DND-41 (cell line): ENCODE measurements at regions not wholly inside any gene's neighbourhood (a gene's known extent, or its start where the extent isn't known, plus 50 kb on each side); places are given as distances from the start of the nearest gene placed in this dataset.
A peak's percentile ranks its signal among the peaks of the same experiment; 100 is the strongest.

Experiments used
- ATAC-seq: fragments of 200-7000 bp; cut with Tn5 transposase; 3 replicates; pipeline ENCODE4 v1.9.1; 2021; ENCODE audit warnings: low read depth; ENCODE audit not compliant: insufficient read depth
- DNase-seq: peaks from one replicate; pipeline ENCODE4 v3.0.0-alpha.2; 2020
- H2AFZ ChIP-seq: 2 replicates; pipeline ENCODE4 v1.6.0; 2012; ENCODE audit warnings: low read depth, low read length
- H3K27ac ChIP-seq: 2 replicates; pipeline ENCODE4 v1.5.1; 2012; ENCODE audit warnings: low read length, inconsistent platforms
- H3K27me3 ChIP-seq: fragments of 200-600 bp; sonication (generic); 2 replicates; pipeline ENCODE4 v1.6.0; 2012; ENCODE audit warnings: low read length, mild to moderate bottlenecking, inconsistent platforms; ENCODE audit not compliant: insufficient read depth, poor library complexity
- H3K36me3 ChIP-seq: 2 replicates; pipeline ENCODE4 v1.5.1; 2012; ENCODE audit warnings: low read length, inconsistent platforms; ENCODE audit not compliant: insufficient read depth
- H3K4me1 ChIP-seq: 2 replicates; pipeline ENCODE4 v1.5.1; 2012; ENCODE audit warnings: mild to moderate bottlenecking, low read length; ENCODE audit not compliant: insufficient read depth
- H3K4me2 ChIP-seq: 2 replicates; pipeline ENCODE4 v1.6.0; 2012; ENCODE audit warnings: mild to moderate bottlenecking, moderate library complexity, low read length, inconsistent platforms; ENCODE audit not compliant: insufficient read depth
- H3K4me3 ChIP-seq, 2 experiments: fragments of 200-600 bp in 1 of 2; shearing (Covaris generic) in 1 of 2; 2 replicates each; pipeline ENCODE4 v1.5.1; 2012 to 2016; ENCODE audit warnings: inconsistent platforms in 2 of 2, low read length in 2 of 2, mild to moderate bottlenecking in 2 of 2, low read depth in 1 of 2, moderate library complexity in 1 of 2
- H3K79me2 ChIP-seq: 2 replicates; pipeline ENCODE4 v1.6.0; 2012; ENCODE audit warnings: low read length, inconsistent platforms; ENCODE audit not compliant: insufficient read depth
- H3K9ac ChIP-seq: 2 replicates; pipeline ENCODE4 v1.6.0; 2012; ENCODE audit warnings: low read depth, mild to moderate bottlenecking, inconsistent platforms, low read length, moderate library complexity
- H3K9me3 ChIP-seq: 2 replicates; pipeline ENCODE4 v1.5.1; 2012; ENCODE audit warnings: low read length, moderate library complexity, mild to moderate bottlenecking, inconsistent platforms; ENCODE audit not compliant: insufficient read depth, severe bottlenecking
- H4K20me1 ChIP-seq: 2 replicates; pipeline ENCODE4 v1.6.0; 2012; ENCODE audit warnings: low read length; ENCODE audit not compliant: insufficient read depth
- CTCF ChIP-seq: IDR thresholded peaks from 2 replicates; pipeline ENCODE4 v1.5.1; 2012; ENCODE audit warnings: borderline replicate concordance, low read length, moderate library complexity, mild to moderate bottlenecking; ENCODE audit not compliant: poor library complexity, severe bottlenecking; ENCODE audit errors: extremely low read depth
- EZH2 ChIP-seq: IDR thresholded peaks from 3 replicates; pipeline ENCODE4 v1.6.1; 2012; ENCODE audit warnings: borderline replicate concordance, low read depth, mild to moderate bottlenecking, moderate library complexity, low read length, inconsistent platforms; ENCODE audit not compliant: severe bottlenecking

- no peaks in the 10 kb centered on the region for H3K9me3 ChIP-seq
- no peak overlapping the region for H3K9ac ChIP-seq
- no peak overlapping the region for H3K27ac ChIP-seq
- H3K4me2 ChIP-seq, result no peak overlapping the region
- no peak overlapping the region for H3K4me3 ChIP-seq
- H3K36me3 ChIP-seq, result no peaks in the 10 kb centered on the region
- no peaks in the 10 kb centered on the region for H3K79me2 ChIP-seq
- H3K27me3 ChIP-seq, result peaks cover 23% of the 10 kb centered on the region
- TF ChIP-seq EZH2 (no peak), CTCF (peak; percentile 14)
- no peak overlapping the region for H2AFZ ChIP-seq
- no peaks in the 10 kb centered on the region; the same call in 1 of the 2 replicates for H4K20me1 ChIP-seq
- H3K4me1 ChIP-seq, result no peaks in the 10 kb centered on the region
- DNase-seq, result no peak
- ATAC-seq, result no peak
Observed at GRCh38 chr7:106178593-106179134, 66.6 kb upstream of the SYPL1 start.

GRCh38 chr7:106177738-106178592 is 65.9 kb upstream of the SYPL1 start:
- DNase-seq (no peak), ATAC-seq (no peak)
- H3K4me1 ChIP-seq, result no peaks in the 10 kb centered on the region
- H3K27ac ChIP-seq, result no peak overlapping the region
- H2AFZ ChIP-seq, result no peak overlapping the region
- H3K79me2 ChIP-seq, result no peaks in the 10 kb centered on the region
- H3K27me3 ChIP-seq, result peaks cover 22% of the 10 kb centered on the region
- no peaks in the 10 kb centered on the region for H3K9me3 ChIP-seq
- H3K9ac ChIP-seq, result no peak overlapping the region
- no peak overlapping the region for H3K4me3 ChIP-seq
- H3K36me3 ChIP-seq, result no peaks in the 10 kb centered on the region
- TF ChIP-seq CTCF, result no peak
- no peak for TF ChIP-seq EZH2
- H4K20me1 ChIP-seq, result no peaks in the 10 kb centered on the region; the same call in 1 of the 2 replicates
- H3K4me2 ChIP-seq, result no peak overlapping the region

GRCh38 chr7:106177300-106177690 is 65.2 kb upstream of the SYPL1 start:
- Histone ChIP-seq H3K4me1 (no peaks in the 10 kb centered on the region), H3K9ac (no peak overlapping the region), H3K79me2 (no peaks in the 10 kb centered on the region), H2AFZ (no peak overlapping the region), H3K4me3 (no peak overlapping the region), H3K27me3 (peaks cover 20% of the 10 kb centered on the region), H3K4me2 (no peak overlapping the region), H3K27ac (no peak overlapping the region), H3K9me3 (no peaks in the 10 kb centered on the region), H3K36me3 (no peaks in the 10 kb centered on the region), H4K20me1 (no peaks in the 10 kb centered on the region; the same call in 1 of the 2 replicates)
- TF ChIP-seq EZH2, result no peak
- no peak for TF ChIP-seq CTCF
- ATAC-seq (no peak), DNase-seq (no peak)
